ENCODE measurements at regions not wholly inside any gene's neighbourhood (a gene's known extent, or its start where the extent isn't known, plus 50 kb on each side); places are given as distances from the start of the nearest gene placed in this dataset.

- TF ChIP-seq CTCF (IDR thresholded peaks at IDR 0.05), result no peak
- TF ChIP-seq POLR2A (IDR thresholded peaks at IDR 0.05), result no peak
These were observed 125.0 kb upstream of the PPP2R2D start for GRCh38 chr10:131775833-131776232.

All from testis (tissue), 2 donors.